ENCODE measurements at regions not wholly inside any gene's neighbourhood (a gene's known extent, or its start where the extent isn't known, plus 50 kb on each side); places are given as distances from the start of the nearest gene placed in this dataset.

DNA sequence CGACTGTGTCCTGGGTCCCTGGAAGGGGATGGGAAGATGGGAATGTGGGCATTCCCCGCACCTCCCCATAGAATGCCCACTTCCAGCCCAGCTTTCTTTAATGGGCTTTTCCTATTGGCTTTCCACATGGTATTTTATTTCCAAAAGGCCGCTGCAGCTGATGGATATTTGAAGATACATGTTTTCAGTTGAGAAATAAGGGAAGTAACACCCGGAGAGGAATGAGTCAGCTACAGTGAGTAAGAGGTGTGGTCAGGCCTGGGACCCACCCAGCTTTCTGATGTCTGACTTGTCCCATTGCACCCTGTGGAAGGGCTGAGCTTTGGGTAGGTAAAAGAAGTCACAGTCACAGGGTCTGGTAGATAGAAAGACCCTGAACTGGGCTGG lies 476.9 kb downstream of the MIAT start:
- H3K36me3 ChIP-seq (replicated peaks; ENCODE audit: low read depth, low read length): no peaks in the 10 kb centered on the region
- no peaks in the 10 kb centered on the region for H3K9me3 ChIP-seq (ENCODE audit: insufficient read depth, low read length)
- H3K4me1 ChIP-seq (ENCODE audit: low read length): peaks cover 11% of the 10 kb centered on the region
- H4K20me1 ChIP-seq (ENCODE audit: insufficient read depth, low read length): no peaks in the 10 kb centered on the region
- no peak overlapping the region for H2AFZ ChIP-seq (ENCODE audit: low read depth, low read length)
- no peaks in the 10 kb centered on the region for H3K79me2 ChIP-seq (ENCODE audit: low read length)
- peaks cover 20% of the 10 kb centered on the region for H3K27me3 ChIP-seq (ENCODE audit: low read depth, low read length)
- no peak overlapping the region for H3K4me3 ChIP-seq (ENCODE audit: low read length)
- H3K27ac ChIP-seq (ENCODE audit: low read length): no peak overlapping the region
- no peak for TF ChIP-seq EZH2phosphoT487 (IDR thresholded peaks at IDR 0.05; ENCODE audit: low read depth)
- TF ChIP-seq, protein P1, sequence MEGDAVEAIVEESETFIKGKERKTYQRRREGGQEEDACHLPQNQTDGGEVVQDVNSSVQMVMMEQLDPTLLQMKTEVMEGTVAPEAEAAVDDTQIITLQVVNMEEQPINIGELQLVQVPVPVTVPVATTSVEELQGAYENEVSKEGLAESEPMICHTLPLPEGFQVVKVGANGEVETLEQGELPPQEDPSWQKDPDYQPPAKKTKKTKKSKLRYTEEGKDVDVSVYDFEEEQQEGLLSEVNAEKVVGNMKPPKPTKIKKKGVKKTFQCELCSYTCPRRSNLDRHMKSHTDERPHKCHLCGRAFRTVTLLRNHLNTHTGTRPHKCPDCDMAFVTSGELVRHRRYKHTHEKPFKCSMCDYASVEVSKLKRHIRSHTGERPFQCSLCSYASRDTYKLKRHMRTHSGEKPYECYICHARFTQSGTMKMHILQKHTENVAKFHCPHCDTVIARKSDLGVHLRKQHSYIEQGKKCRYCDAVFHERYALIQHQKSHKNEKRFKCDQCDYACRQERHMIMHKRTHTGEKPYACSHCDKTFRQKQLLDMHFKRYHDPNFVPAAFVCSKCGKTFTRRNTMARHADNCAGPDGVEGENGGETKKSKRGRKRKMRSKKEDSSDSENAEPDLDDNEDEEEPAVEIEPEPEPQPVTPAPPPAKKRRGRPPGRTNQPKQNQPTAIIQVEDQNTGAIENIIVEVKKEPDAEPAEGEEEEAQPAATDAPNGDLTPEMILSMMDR (IDR thresholded peaks at IDR 0.05; ENCODE audit: low read depth, low read length): no peak
- H3K9ac ChIP-seq (ENCODE audit: low read length): no peak overlapping the region
- H3K4me2 ChIP-seq (ENCODE audit: low read length): peak overlapping the region; percentile 48

DNA sequence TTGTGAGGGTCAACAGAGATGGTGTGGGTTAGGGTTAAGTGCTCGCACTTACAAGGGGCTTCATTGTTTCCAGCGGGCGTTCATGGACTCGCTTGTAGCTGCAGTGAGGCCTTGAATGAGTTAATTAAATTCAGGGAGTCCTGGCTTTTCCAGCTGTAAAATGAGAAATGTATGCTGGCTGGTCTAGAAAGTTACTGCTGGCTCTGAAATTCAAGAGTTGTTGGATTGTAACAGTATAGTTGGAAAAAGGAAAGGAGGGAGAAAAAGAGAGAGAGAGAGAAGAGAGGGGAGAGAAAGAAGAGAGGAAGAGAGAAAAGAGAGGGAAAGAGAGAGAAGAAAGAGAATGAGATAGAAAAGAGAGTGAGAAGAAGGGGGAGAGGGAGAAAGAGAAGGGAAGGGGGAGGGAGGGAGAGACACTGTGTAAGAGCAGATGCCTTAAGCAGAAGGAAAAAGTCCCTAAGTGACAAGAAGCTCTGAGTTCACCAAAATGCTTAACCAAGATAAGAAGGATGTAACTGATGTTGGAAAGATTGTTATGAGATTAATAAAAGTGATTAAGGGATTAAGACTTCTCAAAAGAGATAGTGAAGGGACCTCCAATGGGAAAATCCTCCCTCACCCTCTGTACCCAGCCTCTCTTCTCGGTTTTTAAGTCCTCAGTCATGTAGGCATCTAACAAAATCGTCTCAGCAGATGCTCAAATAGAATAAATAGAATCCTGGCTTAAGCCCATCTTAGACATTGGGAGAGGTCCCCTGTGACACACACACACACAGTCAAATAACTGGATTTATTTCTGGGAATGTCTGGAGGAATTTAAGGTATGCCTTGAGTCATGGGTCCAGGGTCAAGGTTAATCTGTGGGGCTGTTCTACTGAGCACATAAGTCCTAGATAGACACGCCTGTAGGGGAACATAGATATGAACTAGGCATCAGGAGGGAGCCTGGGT lies 477.9 kb downstream of the MIAT start:
- Histone ChIP-seq H3K4me2 (ENCODE audit: low read length) (no peak overlapping the region), H3K36me3 (replicated peaks; ENCODE audit: low read depth, low read length) (no peaks in the 10 kb centered on the region), H3K9me3 (ENCODE audit: insufficient read depth, low read length) (no peaks in the 10 kb centered on the region), H4K20me1 (ENCODE audit: insufficient read depth, low read length) (no peaks in the 10 kb centered on the region), H3K27me3 (ENCODE audit: low read depth, low read length) (peaks cover 20% of the 10 kb centered on the region), H3K79me2 (ENCODE audit: low read length) (no peaks in the 10 kb centered on the region), H3K27ac (ENCODE audit: low read length) (no peak overlapping the region), H3K4me3 (ENCODE audit: low read length) (no peak overlapping the region), H2AFZ (ENCODE audit: low read depth, low read length) (no peak overlapping the region), H3K9ac (ENCODE audit: low read length) (no peak overlapping the region), H3K4me1 (ENCODE audit: low read length) (peaks cover 11% of the 10 kb centered on the region)
- TF ChIP-seq, protein P1 (IDR thresholded peaks at IDR 0.05; ENCODE audit: low read depth, low read length): no peak
- no peak for TF ChIP-seq EZH2phosphoT487 (IDR thresholded peaks at IDR 0.05; ENCODE audit: low read depth)

DNA sequence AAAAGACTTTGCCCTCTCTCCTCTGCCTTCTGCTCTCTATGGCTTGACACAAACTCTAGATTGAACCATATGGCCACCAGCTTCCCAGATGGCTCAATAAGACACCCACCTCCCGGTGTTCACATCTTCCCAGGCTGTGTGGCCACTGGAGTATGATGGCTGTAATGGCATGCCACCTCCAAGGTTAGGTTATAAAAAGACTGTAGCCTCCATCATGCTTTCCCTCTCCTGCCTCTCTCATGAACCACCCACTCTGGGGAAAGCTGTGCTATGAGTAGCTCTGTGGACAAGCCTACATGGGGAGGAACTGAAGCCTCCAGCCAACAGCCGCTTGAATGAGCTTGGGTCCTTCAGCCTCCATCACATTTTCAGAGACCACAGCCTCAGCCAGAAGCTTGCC lies 479.2 kb downstream of the MIAT start:
- Histone ChIP-seq H3K4me2 (ENCODE audit: low read length) (no peak overlapping the region), H3K9ac (ENCODE audit: low read length) (no peak overlapping the region), H3K9me3 (ENCODE audit: insufficient read depth, low read length) (no peaks in the 10 kb centered on the region), H3K79me2 (ENCODE audit: low read length) (no peaks in the 10 kb centered on the region), H3K4me1 (ENCODE audit: low read length) (peaks cover 11% of the 10 kb centered on the region), H3K4me3 (ENCODE audit: low read length) (no peak overlapping the region), H3K27me3 (ENCODE audit: low read depth, low read length) (peaks cover 29% of the 10 kb centered on the region), H3K36me3 (replicated peaks; ENCODE audit: low read depth, low read length) (no peaks in the 10 kb centered on the region), H3K27ac (ENCODE audit: low read length) (no peak overlapping the region), H2AFZ (ENCODE audit: low read depth, low read length) (no peak overlapping the region), H4K20me1 (ENCODE audit: insufficient read depth, low read length) (no peaks in the 10 kb centered on the region)
- TF ChIP-seq EZH2phosphoT487 (IDR thresholded peaks at IDR 0.05; ENCODE audit: low read depth): no peak
- TF ChIP-seq, protein P1 (IDR thresholded peaks at IDR 0.05; ENCODE audit: low read depth, low read length): no peak

DNA sequence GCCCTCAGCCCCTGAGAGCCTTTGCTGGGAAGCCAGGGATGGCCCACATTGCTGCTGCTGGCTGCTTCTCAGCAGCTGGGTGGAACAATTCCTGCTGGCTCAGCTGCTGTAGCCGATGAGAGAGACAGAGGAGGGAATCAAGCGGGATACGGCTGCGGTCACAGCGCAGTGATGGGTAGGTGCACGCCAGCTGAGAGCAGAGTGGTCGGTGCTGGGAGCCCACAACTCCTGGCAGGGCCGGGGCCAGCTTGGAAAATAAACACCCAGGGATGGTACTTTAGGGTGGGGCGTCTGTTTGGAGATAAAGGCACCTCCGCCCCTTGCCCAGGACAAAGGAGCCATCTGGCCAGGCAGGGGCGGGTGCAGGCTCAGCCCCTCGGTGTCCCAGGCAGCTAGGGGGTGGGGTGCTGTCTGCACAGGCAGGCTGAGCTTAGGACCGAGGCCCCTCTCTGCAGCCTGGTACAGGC lies 480.5 kb downstream of the MIAT start:
- H3K4me3 ChIP-seq (ENCODE audit: low read length): no peak overlapping the region
- H3K4me1 ChIP-seq (ENCODE audit: low read length): peaks cover 11% of the 10 kb centered on the region
- H3K36me3 ChIP-seq (replicated peaks; ENCODE audit: low read depth, low read length): no peaks in the 10 kb centered on the region
- H3K27ac ChIP-seq (ENCODE audit: low read length): no peak overlapping the region
- no peaks in the 10 kb centered on the region for H4K20me1 ChIP-seq (ENCODE audit: insufficient read depth, low read length)
- H3K27me3 ChIP-seq (ENCODE audit: low read depth, low read length): peaks cover 26% of the 10 kb centered on the region
- H3K9ac ChIP-seq (ENCODE audit: low read length): no peak overlapping the region
- no peak for TF ChIP-seq EZH2phosphoT487 (IDR thresholded peaks at IDR 0.05; ENCODE audit: low read depth)
- TF ChIP-seq, protein P1 (IDR thresholded peaks at IDR 0.05; ENCODE audit: low read depth, low read length): no peak
- no peaks in the 10 kb centered on the region for H3K9me3 ChIP-seq (ENCODE audit: insufficient read depth, low read length)
- no peak overlapping the region for H2AFZ ChIP-seq (ENCODE audit: low read depth, low read length)
- no peaks in the 10 kb centered on the region for H3K79me2 ChIP-seq (ENCODE audit: low read length)
- no peak overlapping the region for H3K4me2 ChIP-seq (ENCODE audit: low read length)
